Anterior cingulate cortex (tissue), 58 donors: ENCODE measurements at regions not wholly inside any gene's neighbourhood (a gene's known extent, or its start where the extent isn't known, plus 50 kb on each side); places are given as distances from the start of the nearest gene placed in this dataset.

Experiments
- DNase-seq, 58 donors: peaks; one replicate each; lab custom pipeline; 2025; lab: John Stamatoyannopoulos, UW

DNA sequence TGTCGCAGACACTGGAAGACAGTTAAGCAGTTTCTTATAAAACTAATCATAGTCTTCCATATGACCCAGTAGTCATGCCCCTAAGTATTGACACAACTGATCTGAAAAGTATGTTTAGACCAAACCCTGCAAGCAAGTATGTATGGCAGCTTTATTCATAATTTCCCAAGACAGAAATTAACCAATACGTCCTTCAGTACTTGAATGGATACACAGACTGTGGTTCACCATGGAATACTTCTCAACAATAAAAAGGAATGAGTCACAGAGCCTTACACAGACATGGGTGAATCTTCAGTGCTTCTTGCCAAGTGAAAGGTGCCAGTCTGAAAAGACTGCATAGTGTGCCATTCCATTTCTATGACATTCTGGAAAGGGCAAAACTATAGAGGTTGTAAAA lies 50.2 kb upstream of the AKR1E2 start:
- no peak for DNase-seq

DNA sequence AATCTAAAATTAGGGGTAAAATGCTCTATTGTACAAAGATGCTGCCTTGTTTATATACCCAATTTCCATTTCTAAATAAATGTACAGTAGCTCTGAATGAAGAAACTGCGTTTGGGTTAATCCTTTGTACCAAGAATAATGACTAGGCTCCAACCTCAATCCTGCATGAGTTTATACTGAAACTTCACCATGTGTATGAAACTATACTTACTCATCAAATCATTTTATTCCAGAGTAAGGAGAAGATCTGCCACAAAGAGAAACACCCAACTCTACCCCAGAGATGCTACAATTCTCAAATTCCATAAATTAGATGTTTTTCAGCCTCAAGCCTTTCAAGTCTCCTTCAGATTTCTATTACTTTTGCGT lies 53.8 kb upstream of the AKR1E2 start:
- no peak for DNase-seq

DNA sequence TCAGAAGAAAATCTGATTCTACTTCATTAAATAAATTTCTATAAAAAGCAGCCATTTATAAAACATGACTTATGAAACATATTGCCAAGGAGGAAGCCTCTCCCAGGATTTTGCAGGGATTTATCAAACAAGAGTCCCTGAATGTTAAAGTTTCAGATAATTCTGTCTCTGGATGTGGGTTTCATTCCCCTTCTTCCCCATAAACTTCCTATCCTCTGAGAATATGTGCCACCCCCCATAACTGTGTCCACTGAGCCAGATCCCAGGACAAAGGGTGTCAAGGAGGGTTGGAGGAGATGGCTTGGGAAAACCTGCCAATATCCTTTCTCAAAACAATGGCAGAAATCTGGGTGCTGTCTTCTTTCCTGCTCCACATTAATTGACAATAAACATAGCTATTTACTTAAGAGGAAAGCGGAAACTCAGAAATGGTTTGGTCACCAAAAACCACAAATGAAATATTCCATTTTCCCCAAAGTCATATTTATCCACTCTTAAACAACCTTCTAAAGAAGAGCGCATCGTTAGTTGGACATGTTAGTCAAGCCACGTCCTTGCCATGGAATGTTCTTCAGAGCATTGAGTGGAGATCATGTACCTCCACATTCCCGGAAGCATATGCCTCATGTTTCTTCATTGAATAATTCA lies 54.3 kb upstream of the AKR1E2 start:
- no peak for DNase-seq

- DNase-seq: no peak
Observed at GRCh38 chr10:4770801-4771553, 55.0 kb upstream of the AKR1E2 start.

DNA sequence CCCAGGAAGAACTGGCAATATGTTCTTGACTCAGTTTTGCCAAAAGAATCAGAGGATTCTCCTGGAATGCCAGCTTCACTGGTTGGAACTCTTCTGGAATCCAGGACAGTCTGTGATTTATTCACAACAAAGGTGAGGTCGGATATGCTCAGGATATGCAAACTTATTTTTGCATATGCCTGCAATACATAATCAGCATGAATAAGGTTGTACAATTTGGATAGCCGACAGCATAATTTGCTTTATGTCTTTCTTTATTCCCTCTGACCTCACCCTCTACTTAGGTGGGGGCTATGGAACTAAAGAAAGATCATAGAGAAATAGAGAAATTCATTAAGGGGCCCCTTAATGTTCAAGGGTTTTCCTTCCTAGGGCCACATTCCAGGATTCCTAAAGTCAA lies 57.6 kb upstream of the AKR1E2 start:
- DNase-seq: no peak

GRCh38 chr10:4767033-4767814 lies 58.8 kb upstream of the AKR1E2 start:
- peak in 4 of 58 donors; percentile 1 to 29 (median 2) for DNase-seq

- DNase-seq: no peak
Observed at GRCh38 chr10:4766454-4766853, 59.6 kb upstream of the AKR1E2 start.

DNA sequence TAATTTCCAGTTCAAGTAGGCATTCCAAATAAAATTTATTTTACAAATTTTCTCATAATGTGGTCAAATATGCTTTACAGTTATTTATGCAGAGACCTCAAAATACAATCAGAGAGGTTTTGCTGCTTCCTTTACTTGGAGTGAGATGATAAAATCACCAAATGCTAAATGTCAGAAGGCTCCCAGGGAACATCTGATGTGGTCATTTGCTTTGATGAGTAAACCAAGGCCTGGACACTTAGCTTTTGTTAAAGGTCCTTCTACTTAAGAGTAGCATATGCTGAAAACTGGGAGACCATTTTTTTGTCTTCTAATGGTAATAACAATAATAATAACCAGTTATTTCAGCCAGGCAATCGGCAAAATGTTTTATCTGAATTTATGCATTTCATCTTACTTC lies 60.6 kb upstream of the AKR1E2 start:
- DNase-seq: no peak

- no peak for DNase-seq
Observed at GRCh38 chr10:4763960-4764428, 62.0 kb upstream of the AKR1E2 start.

- DNase-seq: no peak
Observed at GRCh38 chr10:4763513-4763912, 62.5 kb upstream of the AKR1E2 start.

GRCh38 chr10:4758256-4758655 lies 67.8 kb upstream of the AKR1E2 start:
- no peak for DNase-seq

- no peak for DNase-seq
Observed at GRCh38 chr10:4755286-4755989, 70.6 kb upstream of the AKR1E2 start.

DNA sequence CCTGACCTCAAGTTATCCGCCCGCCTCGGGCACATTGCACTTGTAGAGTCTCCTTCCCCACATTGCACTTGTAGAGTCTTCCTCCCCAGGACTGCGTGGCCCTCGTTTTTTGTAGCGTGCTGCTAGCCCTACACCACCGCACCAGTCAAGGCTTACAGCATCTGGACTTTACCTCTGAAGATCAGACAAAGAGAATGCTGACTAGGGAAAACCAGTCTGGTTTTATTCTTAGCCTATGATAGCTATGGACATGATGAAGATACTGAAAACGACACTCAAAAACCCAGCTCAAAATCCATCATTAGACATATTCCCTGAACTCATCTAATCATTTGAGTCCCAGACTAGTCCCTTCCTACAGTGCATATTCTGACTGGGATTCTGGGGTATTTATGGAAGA lies 71.9 kb upstream of the AKR1E2 start:
- no peak for DNase-seq

- no peak for DNase-seq
Observed at GRCh38 chr10:4751211-4751610, 74.8 kb upstream of the AKR1E2 start.

GRCh38 chr10:4749271-4749574 lies 76.8 kb upstream of the AKR1E2 start:
- no peak for DNase-seq

DNA sequence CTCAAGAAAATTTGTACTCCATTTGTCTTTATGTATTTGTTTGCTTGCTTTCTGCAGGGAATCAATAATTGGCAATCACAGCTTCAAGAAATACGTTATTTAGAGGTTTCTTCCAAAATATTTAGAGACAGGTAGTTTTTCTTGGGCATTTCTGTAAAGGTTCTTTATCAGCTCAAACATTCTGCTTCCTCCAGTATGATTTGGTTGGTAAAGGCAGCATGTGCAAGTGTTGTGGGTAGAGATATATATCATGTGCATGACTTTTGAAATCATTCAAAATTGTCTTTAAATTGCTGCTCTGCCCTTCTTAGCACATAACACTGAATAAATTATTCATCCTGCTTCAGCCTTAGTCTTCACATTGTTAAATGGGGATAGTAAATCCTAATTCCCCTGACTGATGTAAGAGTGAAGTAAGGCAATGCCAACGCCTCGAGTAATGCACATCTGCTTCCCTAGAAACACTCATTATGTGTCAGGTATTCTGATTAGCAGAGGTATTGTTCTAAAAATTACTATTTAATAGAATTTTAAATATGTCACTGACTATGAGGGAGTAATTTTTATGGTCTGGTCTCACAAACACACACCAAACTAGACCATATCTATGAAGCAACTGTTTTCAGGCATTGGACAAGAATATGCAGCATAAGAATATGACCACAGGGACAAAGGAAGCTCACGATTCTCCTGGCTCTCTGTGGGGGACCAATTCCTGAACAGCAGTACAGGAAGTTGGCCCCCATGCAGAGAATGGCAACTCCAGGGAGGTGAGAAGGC lies 77.3 kb upstream of the AKR1E2 start:
- DNase-seq: no peak

- no peak for DNase-seq
Observed at GRCh38 chr10:4742217-4742616, 83.8 kb upstream of the AKR1E2 start.

- DNase-seq: no peak
Observed at GRCh38 chr10:4740471-4740870, 85.5 kb upstream of the AKR1E2 start.

DNA sequence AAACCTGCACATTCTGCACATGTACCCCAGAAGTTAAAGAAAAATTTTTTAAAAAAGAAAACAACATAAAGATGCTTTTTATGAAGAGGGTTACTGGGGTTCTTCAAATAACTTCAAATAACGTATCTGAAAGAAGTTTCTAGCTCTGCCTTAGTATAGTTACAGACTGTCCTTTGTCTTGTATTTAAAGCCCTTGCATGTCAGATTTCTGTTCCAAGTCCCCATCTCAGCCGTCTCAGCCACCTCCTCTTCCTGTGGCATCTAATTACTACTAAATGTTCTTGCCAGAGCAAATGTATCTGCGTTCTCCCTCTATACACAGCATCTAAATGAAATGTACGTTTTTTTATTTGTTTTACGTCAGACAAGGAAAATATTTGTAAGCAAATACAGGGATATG lies 89.4 kb upstream of the AKR1E2 start:
- DNase-seq: no peak

GRCh38 chr10:4736183-4736582 lies 89.8 kb upstream of the AKR1E2 start:
- DNase-seq: no peak
